Stomach (tissue), 4 donors: ENCODE measurements at regions not wholly inside any gene's neighbourhood (a gene's known extent, or its start where the extent isn't known, plus 50 kb on each side); places are given as distances from the start of the nearest gene placed in this dataset.

ENCODE experiments used
- EP300 ChIP-seq: sonication (generic); formaldehyde crosslinking; IDR thresholded peaks from one replicate; pipeline ENCODE4 v1.6.1; 2017; ENCODE audit warnings: antibody characterized with exemption
- POLR2A ChIP-seq, 4 donors: fragments of 450-650 bp; IDR thresholded peaks; one replicate each; pipeline ENCODE4 v1.6.1; 2016; ENCODE audit warnings: antibody characterized with exemption in 4 of 4, control low read depth in 2 of 4, mild to moderate bottlenecking in 1 of 4, moderate library complexity in 1 of 4
- TF ChIP-seq, protein P1 (sequence below), 7 experiments: fragments of 450-650 bp in 4 of 7; fragments of 200-600 bp in 3 of 7; sonication (generic) in 3 of 7; IDR thresholded peaks; one replicate each; pipeline ENCODE4 v1.5.1; 2016 to 2019; ENCODE audit warnings: antibody characterized with exemption in 7 of 7, control low read depth in 2 of 7, mild to moderate bottlenecking in 1 of 7

GRCh38 chr11:111166598-111166997 lies 78.9 kb upstream of the POU2AF2 start:
- TF ChIP-seq, protein P1, sequence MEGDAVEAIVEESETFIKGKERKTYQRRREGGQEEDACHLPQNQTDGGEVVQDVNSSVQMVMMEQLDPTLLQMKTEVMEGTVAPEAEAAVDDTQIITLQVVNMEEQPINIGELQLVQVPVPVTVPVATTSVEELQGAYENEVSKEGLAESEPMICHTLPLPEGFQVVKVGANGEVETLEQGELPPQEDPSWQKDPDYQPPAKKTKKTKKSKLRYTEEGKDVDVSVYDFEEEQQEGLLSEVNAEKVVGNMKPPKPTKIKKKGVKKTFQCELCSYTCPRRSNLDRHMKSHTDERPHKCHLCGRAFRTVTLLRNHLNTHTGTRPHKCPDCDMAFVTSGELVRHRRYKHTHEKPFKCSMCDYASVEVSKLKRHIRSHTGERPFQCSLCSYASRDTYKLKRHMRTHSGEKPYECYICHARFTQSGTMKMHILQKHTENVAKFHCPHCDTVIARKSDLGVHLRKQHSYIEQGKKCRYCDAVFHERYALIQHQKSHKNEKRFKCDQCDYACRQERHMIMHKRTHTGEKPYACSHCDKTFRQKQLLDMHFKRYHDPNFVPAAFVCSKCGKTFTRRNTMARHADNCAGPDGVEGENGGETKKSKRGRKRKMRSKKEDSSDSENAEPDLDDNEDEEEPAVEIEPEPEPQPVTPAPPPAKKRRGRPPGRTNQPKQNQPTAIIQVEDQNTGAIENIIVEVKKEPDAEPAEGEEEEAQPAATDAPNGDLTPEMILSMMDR (IDR thresholded peaks at IDR 0.05): no peak
- no peak for TF ChIP-seq POLR2A (IDR thresholded peaks at IDR 0.05)
- TF ChIP-seq EP300: no peak
